IPS-18c (cell line): ENCODE measurements at regions not wholly inside any gene's neighbourhood (a gene's known extent, or its start where the extent isn't known, plus 50 kb on each side); places are given as distances from the start of the nearest gene placed in this dataset.

Source experiments
- H3K4me3 ChIP-seq: 2 replicates; pipeline ENCODE4 v1.7.0; 2013; ENCODE audit warnings: low read depth, mild to moderate bottlenecking, low read length, moderate library complexity; ENCODE audit not compliant: insufficient read depth
- H3K9me3 ChIP-seq: one replicate; pipeline ENCODE4 v1.6.1; 2013; ENCODE audit warnings: mild to moderate bottlenecking, low read length, moderate library complexity; ENCODE audit not compliant: control insufficient read depth, insufficient read depth

DNA sequence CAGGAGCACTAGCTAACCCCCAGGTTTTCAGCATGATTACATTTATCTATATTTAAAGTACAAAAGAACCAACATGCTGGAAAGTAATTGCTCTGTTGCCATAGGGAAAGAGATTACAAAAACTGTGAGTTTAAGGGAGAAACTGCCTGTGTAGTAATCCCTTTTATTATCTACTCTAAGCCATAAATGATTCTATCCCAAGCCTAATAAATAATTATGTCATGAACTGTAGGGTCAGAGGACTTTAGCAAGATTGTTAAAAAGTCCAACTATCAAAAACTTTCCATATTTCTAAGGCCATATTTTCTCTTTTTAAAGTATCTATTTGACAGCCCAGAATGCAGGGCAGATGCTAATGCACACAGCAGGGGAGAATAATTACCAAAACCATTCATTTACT lies 573.8 kb upstream of the MIR17HG start:
- Histone ChIP-seq H3K4me3 (no peak overlapping the region), H3K9me3 (no peaks in the 10 kb centered on the region)

DNA sequence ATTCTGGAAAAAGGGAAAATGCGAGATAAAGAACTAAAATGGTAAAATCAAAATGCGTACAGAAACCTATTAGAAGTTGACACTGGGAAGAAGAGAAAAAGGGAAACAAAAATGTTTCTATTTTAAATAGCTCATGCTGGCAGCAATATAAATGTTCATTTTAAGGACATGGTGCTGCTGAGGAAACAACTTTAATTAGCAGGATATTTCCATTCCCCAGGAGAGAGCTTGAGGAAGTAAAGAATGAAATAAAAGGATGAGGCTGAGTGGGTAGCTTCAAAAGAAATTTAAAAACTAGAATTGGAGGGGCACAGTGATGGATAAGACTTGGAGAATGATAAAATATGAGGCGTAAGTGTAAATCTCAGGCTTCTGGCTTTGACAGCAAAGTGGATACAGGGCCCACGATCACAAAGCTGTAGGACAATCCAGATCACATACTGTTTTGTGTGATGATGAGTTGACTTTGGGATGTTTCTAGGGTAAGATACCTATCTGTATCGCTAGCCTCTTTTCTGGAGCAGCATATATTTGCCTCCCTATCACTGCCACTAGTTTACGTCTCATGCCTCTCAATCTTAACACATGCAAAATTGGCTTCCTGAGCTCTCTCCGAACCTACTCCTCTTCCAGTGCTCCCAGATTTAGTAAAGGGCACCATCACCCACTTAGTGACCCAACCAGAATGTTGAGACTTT lies 571.3 kb upstream of the MIR17HG start:
- H3K9me3 ChIP-seq = no peaks in the 10 kb centered on the region
- H3K4me3 ChIP-seq = no peak overlapping the region

DNA sequence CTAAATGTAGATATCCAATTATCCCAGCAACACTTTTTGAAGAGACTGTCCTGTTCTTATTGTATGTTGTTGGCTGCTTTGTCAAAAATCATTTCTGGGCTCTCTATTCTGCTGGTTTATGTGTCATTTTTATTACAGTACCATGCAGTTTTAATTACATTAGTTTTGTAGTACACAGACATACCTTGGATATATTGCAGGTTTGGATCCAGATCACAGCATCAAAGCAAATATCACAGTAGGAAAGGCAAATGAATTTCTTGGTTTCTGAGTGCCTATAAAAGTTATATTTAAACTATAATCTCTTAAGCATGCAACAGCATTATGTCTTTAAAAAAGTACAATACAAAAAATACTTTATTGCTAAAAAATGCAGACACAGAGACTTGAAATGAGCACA lies 564.2 kb upstream of the MIR17HG start:
- H3K4me3 ChIP-seq = no peak overlapping the region

DNA sequence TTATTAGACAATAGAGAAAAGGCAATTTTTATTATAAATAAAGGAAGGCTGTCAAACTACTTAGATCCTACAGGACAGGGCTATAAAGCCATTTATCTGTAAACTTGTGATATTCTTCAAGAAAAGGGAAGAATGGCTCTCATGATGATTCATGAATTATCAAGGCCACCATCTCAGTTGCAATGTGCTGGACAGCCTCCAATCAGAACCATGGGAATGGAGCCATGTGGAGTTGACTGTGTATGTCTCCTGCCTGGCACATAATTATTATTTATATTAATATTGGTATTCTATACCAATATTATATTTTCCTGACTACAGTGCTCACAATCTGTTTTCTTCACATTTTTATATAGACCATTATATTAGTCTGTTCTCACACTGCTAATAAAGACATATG lies 560.5 kb upstream of the MIR17HG start:
- H3K4me3 ChIP-seq = no peak overlapping the region
- H3K9me3 ChIP-seq = no peaks in the 10 kb centered on the region

More for the DNA sequence above, 564.2 kb upstream of the MIR17HG start:
- no peaks in the 10 kb centered on the region for H3K9me3 ChIP-seq

DNA sequence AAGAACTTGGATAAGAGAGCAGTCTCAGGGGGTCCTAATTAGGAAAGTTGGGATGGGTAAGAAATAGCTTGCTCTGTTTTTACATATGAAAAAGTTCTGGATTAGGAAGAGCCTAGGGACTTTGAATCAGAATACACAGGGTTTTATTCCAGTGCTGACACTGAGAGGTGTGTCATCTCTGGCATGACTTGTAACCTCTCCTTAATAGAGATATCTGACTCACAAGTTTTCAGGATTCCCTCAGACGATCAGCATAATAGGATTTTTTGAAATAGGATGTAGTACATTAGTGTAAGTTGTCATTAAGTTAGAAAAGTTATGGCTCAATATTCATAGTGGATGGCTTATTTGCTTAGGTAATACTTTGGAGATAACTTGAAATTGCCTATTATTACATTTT lies 555.2 kb upstream of the MIR17HG start:
- H3K9me3 ChIP-seq = no peaks in the 10 kb centered on the region
- no peak overlapping the region for H3K4me3 ChIP-seq

DNA sequence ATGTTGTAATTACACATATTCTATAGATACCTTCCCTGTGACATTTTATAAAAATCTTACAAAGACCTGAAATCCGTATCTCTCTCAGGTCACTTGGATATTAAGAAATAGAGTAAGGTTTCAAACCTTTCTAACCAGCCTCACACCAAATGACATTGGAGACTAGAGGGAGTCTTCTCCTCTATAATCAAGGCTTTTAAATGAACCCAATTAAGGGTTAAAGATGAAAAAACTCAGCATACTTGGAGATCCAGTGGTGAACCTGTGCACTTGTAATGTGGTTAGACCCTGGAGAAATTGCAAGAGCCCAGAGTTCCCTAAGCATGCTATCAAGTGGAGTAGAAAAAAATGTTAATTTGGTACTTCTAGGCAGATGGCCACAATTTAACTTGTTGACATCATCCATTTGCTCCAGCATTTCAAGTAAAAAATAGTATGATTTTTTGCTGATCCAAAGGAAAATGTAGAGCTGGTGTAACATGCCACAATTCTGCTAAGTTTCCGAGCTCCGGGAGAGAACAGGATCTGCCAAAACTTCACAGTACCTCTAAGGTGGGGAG lies 554.1 kb upstream of the MIR17HG start:
- H3K9me3 ChIP-seq = no peaks in the 10 kb centered on the region

DNA sequence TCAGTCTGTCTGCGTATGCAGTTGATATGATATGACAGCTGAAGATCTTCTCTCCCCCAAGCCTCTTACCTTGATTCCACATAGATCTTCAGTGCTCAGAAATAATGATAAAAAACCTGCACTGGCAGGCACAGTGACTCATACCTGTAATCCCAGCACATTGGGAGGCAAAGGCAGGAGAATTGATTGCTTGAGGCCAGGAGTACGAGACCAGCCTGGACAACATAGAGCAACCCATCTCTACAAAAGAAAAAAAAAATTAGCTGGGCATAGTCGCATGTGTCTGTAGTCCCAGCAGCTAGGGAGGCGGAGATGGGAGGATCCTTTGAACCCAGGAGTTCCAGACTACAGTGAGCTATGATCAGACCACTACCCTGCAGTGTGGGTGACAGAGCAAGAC lies 551.0 kb upstream of the MIR17HG start:
- Histone ChIP-seq H3K9me3 (no peaks in the 10 kb centered on the region), H3K4me3 (no peak overlapping the region)

More for the DNA sequence above, 554.1 kb upstream of the MIR17HG start:
- H3K4me3 ChIP-seq = no peak overlapping the region

DNA sequence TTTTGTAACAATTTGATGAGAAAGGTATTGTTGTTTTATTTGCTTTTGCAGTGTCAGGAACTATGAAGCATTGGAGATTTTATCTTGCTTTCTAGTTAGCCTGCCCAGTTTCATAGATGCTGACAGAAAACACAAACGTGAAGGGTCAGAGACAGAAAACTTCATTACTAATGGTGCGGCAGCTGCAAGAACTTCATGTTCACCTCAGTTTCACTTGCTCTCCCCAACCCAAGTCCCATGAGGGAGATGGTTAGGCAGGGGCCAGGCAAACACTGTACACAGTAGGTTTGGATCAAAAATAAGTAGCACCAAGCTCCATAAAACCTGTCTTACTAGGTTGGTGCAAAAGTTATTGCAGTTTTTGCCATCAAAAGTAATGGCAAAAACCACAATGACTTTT lies 550.2 kb upstream of the MIR17HG start:
- Histone ChIP-seq H3K9me3 (no peaks in the 10 kb centered on the region), H3K4me3 (no peak overlapping the region)

DNA sequence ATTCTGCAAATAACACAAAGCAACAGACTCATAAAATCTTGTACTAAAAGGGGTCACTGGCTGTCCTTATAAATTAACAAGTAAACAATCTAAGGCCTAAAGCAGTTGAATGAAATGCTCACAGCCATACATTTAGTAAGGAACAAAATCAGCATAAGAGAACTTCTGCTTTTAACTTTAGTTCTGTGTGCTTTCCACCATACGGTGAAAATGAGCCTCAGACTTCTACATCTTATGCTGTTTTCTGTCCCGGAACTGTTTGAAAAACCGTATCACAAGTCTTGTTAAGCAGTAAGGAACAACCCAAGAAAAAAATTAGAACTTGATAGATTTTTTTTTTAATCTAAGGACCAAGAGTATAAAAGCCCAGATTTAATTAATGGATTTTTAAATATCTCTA lies 549.1 kb upstream of the MIR17HG start:
- H3K9me3 ChIP-seq = no peaks in the 10 kb centered on the region
- no peak overlapping the region for H3K4me3 ChIP-seq

DNA sequence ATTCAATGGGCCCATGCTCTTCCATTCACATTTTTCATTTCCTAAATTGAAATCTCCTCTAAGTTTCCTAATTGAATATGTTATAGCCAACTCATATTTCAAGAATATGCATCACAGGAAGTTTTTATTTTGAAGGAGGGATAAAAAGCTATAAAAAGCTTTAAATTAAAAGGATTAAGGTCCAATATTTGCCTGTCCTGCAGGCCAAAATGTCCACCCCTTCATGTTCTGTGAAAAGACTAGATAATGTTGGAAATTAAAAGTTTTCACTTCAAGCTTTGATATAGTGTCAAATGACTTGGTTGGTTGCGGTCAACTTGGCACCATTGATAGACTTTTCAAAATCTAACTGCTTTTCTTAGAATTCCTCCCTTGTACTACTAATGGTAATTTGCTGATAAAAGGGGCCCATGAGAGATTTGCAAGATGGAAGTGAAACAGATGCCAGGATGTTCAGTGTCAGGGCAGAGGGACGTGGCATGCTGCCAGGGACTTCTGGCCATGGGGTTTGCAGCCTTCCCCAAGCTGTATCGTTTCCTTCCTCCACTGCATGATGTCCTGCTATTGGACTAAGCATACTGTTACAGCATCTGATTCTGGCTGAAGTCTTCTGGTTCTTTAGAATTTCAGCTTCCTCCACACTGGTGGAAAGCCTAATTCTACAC lies 547.3 kb upstream of the MIR17HG start:
- Histone ChIP-seq H3K4me3 (no peak overlapping the region), H3K9me3 (no peaks in the 10 kb centered on the region)

DNA sequence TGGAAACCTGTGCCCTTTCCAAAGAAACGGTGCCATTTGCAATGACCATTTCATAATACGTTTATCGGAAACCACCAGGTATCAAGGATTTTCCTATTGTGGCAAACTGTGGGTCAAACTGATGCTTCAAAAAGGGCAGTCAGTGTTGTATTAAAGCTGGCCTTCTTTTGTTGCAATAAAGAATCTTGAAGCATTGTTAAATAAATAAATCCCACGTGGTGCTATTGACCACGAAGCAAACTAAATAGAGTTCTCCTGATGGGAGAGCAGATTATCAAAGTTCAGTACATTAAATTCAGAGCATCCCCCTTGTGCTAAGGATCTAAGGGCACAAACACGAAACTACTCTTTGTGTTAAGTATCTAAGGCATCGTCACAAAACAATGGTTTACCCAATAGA lies 545.9 kb upstream of the MIR17HG start:
- Histone ChIP-seq H3K9me3 (no peaks in the 10 kb centered on the region), H3K4me3 (no peak overlapping the region)

DNA sequence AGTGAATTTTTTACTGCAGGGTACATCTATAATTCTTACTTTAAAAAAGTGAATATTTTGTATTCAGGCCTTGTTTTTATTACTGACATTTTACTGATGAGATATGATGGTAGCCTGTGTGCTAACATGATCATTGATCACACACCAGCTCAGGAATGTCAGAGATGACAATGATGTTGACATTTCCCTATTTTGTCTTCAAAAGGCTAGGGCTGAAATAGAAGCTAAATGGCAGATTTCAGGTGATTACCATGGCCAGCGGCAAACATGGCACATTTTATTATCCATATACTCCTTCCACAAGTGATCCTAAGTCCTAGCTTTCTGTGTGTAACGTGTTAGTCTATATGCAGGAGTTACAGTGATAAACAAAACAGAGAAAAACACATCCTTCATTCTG lies 544.3 kb upstream of the MIR17HG start:
- Histone ChIP-seq H3K9me3 (no peaks in the 10 kb centered on the region), H3K4me3 (no peak overlapping the region)

DNA sequence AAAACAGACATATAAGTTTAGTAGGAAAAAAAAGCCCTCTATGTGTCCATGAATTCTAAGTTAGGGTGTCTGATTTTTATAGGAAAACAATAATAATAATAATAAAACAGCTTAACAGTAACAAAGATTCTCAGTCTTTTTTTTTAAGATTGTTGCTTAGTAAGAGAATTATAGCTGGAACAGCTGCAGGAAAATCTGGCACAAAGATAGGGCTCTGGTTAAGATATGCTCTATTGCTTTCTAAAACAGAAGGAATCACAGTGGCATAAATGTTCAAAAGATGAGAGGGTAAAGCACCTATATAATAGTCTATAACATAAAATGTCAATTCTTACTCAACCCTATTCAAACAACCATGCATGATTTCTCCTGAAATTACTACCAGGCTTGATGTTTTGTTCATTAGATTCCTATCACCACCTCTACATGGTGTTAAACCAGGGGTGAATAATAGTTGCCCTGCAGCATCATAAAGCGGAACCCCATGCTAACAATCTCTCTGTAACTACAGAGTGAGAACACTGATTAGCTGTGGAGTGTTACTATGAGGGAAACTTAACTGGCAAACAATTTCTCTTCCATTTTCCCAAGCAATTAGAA lies 541.4 kb upstream of the MIR17HG start:
- no peaks in the 10 kb centered on the region for H3K9me3 ChIP-seq

DNA sequence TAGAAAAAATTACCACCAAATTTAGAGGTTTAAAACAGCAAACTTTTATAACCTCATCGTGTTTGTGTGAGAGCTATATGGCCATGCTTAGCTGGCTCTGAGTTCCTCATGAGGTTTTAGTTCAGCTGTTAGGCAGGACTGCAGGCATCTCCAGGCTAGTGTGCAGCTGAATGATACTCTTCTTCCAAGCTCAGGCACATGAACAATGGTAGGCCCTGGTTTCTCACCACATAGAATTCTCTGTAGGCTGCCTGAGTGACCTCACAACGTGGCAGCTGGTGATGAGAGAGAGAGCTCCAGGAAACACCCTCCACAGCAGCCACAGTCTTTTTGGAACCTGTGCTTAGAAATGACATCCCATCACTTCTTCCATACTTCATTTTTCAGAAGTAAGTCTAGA lies 540.6 kb upstream of the MIR17HG start:
- Histone ChIP-seq H3K9me3 (no peaks in the 10 kb centered on the region), H3K4me3 (no peak overlapping the region)

More for the DNA sequence above, 541.4 kb upstream of the MIR17HG start:
- no peak overlapping the region for H3K4me3 ChIP-seq

DNA sequence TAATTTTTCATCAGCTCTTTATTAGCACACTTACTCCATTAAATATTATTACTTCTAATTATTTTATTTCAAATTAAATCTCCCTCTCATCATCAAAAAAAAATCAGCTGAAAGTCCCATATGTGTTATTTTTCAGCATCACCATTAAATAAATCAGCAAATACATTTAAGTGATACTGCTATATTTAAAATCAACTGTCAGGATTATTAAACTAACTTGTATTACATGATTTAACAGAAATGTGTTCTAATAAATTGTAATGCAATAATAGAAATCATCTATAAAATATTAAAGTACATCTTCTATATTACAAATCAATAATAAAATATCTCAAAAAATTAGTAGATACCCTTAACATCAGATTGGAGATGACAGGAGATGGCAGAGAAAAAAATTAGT lies 538.6 kb upstream of the MIR17HG start:
- Histone ChIP-seq H3K9me3 (no peaks in the 10 kb centered on the region), H3K4me3 (no peak overlapping the region)

DNA sequence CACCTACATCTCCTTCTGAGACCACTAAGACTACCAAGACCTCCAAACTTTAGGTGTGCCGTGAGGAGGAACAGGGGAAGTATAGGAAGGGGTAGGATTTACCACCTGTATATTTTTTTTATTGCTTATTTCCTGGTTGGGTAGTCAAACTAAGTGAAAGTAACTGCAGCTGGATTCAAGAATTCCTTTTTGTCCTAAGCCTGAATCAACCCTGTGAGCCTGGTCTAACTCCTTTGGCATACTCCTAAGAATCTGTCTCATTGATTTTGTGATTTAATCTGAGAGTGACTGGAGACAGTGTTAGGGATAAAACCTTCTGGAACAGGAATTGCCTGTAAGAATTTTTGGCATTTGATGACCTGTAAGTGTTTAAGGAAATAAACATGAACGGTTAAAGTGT lies 523.5 kb upstream of the MIR17HG start:
- Histone ChIP-seq H3K9me3 (no peaks in the 10 kb centered on the region), H3K4me3 (no peak overlapping the region)

DNA sequence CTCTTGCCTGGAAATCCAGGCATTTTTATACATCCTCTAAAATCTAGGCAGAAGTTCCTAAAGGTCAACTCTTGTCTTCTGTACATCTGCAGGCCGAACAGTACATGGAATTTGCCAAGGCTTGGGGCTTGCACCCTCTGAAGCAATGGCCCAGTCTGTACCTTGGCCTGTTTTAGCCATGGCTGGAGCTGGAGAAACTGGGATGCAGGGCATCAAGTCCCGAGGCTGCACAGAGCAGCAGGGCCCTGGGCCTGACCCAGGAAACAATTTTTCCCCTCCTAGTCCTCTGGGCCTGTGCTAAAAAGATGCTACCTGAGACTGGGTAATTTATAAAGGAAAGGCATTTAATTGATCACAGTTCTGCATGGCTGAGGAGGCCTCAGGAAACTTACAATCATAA lies 520.8 kb upstream of the MIR17HG start:
- Histone ChIP-seq H3K9me3 (no peaks in the 10 kb centered on the region), H3K4me3 (no peak overlapping the region)

DNA sequence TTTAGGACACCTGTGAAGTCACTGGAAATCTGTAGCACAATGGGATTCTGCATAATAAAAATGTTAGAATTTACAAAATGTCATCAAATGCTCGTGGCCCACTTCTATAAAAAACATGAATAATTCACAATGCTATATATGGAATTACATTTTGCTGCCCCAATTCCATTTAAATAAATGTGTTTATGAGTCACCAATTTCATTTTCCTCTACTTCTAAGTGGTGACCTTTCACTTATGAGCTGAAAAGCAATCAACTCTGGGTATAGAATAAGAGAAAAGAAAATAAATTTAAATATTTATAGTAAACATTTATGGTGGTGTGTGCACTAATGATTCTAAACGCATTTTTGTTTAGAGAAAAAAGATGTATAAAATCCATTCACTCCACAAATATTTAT lies 516.7 kb upstream of the MIR17HG start:
- Histone ChIP-seq H3K9me3 (no peaks in the 10 kb centered on the region), H3K4me3 (no peak overlapping the region)
